K562 (cell line): ENCODE measurements at regions not wholly inside any gene's neighbourhood (a gene's known extent, or its start where the extent isn't known, plus 50 kb on each side); places are given as distances from the start of the nearest gene placed in this dataset.
A peak's percentile ranks its signal among the peaks of the same experiment; 100 is the strongest.

ENCODE experiments used
- ATAC-seq: fragments of 200-7000 bp; cut with Tn5 transposase; 3 replicates; pipeline ENCODE4 v1.9.1; 2020; ENCODE audit warnings: moderate library complexity
- BruUV-seq: library from RNA; stranded (reverse); fragments of 400-500 nt; replicated peaks from 2 replicates; lab custom pipeline; 2021; lab: Mats Ljungman, UMichigan
- CTCF ChIA-PET: fragments of 300-600 bp; formaldehyde crosslinking; extraction: SDS; loops from one replicate; lab custom pipeline; 2021; ENCODE audit warnings: low intra/inter-chr PET ratio; lab: Yijun Ruan, JAX
- POLR2A ChIA-PET: fragments of 300-600, 350-650 bp; sonication (Branson Sonifier 250); formaldehyde crosslinking; extraction: SDS; loops from one replicate; lab custom pipeline; 2021; ENCODE audit warnings: antibody characterized with exemption, inconsistent platforms; lab: Yijun Ruan, JAX
- DNase-seq, 4 experiments: peaks; one replicate each; pipeline versions ENCODE4 v3.0.0 to v3.0.0-alpha.2; 2011 to 2018; ENCODE audit warnings: low spot score in 3 of 4, mixed read lengths in 3 of 4; ENCODE audit errors: extremely low read depth in 1 of 4
- FAIRE-seq: peaks from 2 replicates; lab custom pipeline; 2011; peaks lifted over from hg19 to GRCh38; lab: Jason Lieb, UNC
- H2AFZ ChIP-seq: 2 replicates; pipeline ENCODE4 v1.6.0; 2011; ENCODE audit warnings: low read depth, low read length, control low read depth, inconsistent platforms
- H3K27ac ChIP-seq: fragments of 200-600 bp; 3 replicates; pipeline ENCODE4 v1.8.0; 2011; ENCODE audit warnings: low read depth, mild to moderate bottlenecking, control low read depth, inconsistent platforms, low read length, moderate library complexity, mixed read lengths; ENCODE audit errors: extremely low read depth
- H3K27me3 ChIP-seq, 2 experiments: fragments of 300-600 bp in 1 of 2; 2 replicates in 1 of 2; 3 replicates in 1 of 2; pipeline versions ENCODE4 v1.6.0 to v1.8.0; 2011; ENCODE audit warnings: inconsistent platforms in 2 of 2, low read length in 2 of 2, mild to moderate bottlenecking in 1 of 2, mixed read lengths in 1 of 2, moderate library complexity in 1 of 2; ENCODE audit not compliant: control insufficient read depth in 2 of 2, insufficient read depth in 2 of 2
- H3K36me3 ChIP-seq: fragments of 300-600 bp; 3 replicates; pipeline ENCODE4 v1.8.0; 2011; ENCODE audit warnings: mild to moderate bottlenecking, low read length, inconsistent platforms; ENCODE audit not compliant: control insufficient read depth, insufficient read depth
- H3K4me1 ChIP-seq, 2 experiments: fragments of 200-600 bp in 1 of 2; replicated peaks in 1 of 2; 2 replicates in 1 of 2; 3 replicates in 1 of 2; pipeline versions ENCODE4 v1.5.1 to v1.8.0; 2011; ENCODE audit warnings: inconsistent platforms in 2 of 2, low read length in 2 of 2, mild to moderate bottlenecking in 1 of 2, mixed read lengths in 1 of 2, moderate library complexity in 1 of 2; ENCODE audit not compliant: control insufficient read depth in 2 of 2, insufficient read depth in 2 of 2
- H3K4me2 ChIP-seq: 2 replicates; pipeline ENCODE4 v1.6.1; 2011; ENCODE audit warnings: low read length, control low read depth, inconsistent platforms, mixed read lengths; ENCODE audit not compliant: insufficient read depth
- H3K4me3 ChIP-seq: fragments of 200-600 bp; sonication (generic), shearing (Covaris generic); 2 replicates; pipeline ENCODE4 v1.5.1; 2016; ENCODE audit warnings: control low read depth, inconsistent platforms
- H3K79me2 ChIP-seq: fragments of 200-600 bp; 3 replicates; pipeline ENCODE4 v1.8.0; 2011; ENCODE audit warnings: low read length, inconsistent platforms; ENCODE audit not compliant: control insufficient read depth, insufficient read depth
- H3K9ac ChIP-seq, 2 experiments: 2 replicates each; pipeline versions ENCODE4 v1.6.0 to v1.6.1; 2011; ENCODE audit warnings: low read depth in 2 of 2, low read length in 2 of 2, control low read depth in 1 of 2, inconsistent platforms in 1 of 2, mild to moderate bottlenecking in 1 of 2, mixed read lengths in 1 of 2; ENCODE audit not compliant: insufficient read depth in 1 of 2
- H3K9me1 ChIP-seq: one replicate; pipeline ENCODE4 v1.6.0; 2011; ENCODE audit warnings: inconsistent platforms, mild to moderate bottlenecking, low read length, moderate library complexity; ENCODE audit not compliant: control insufficient read depth, insufficient read depth
- H3K9me3 ChIP-seq: replicated peaks from 2 replicates; pipeline ENCODE4 v1.5.1; 2011; ENCODE audit warnings: low read depth, low read length, inconsistent platforms; ENCODE audit not compliant: control insufficient read depth, insufficient read depth
- H4K20me1 ChIP-seq: replicated peaks from 2 replicates; pipeline ENCODE4 v1.6.1; 2011; ENCODE audit warnings: low read length, inconsistent platforms, mixed read lengths; ENCODE audit not compliant: control insufficient read depth, insufficient read depth
- CBFA2T3 ChIP-seq: fragments of 450-650 bp; IDR thresholded peaks from 2 replicates; pipeline ENCODE4 v1.6.1; 2017
- MEF2A ChIP-seq: IDR thresholded peaks from 2 replicates; pipeline ENCODE4 v1.6.1; 2011; ENCODE audit warnings: low read depth, mild to moderate bottlenecking, low read length, moderate library complexity; ENCODE audit not compliant: control insufficient read depth
- POLR2AphosphoS5 ChIP-seq: IDR thresholded peaks from 2 replicates; pipeline ENCODE4 v1.6.1; 2011; ENCODE audit warnings: mild to moderate bottlenecking, low read depth, low read length, moderate library complexity; ENCODE audit not compliant: control insufficient read depth, insufficient read depth
- RBM22 ChIP-seq: fragments of 200-400 bp; formaldehyde crosslinking; IDR thresholded peaks from 2 replicates; pipeline ENCODE4 v1.6.1; 2018; ENCODE audit warnings: low read length, low read depth; ENCODE audit not compliant: poor library complexity, severe bottlenecking
- ZBTB43 ChIP-seq: sonication (generic); formaldehyde crosslinking; IDR thresholded peaks from 2 replicates; pipeline ENCODE4 v1.8.0; 2023; ENCODE audit warnings: mild to moderate bottlenecking, missing genetic modification reagents
- ZC3H11A ChIP-seq: IDR thresholded peaks from 2 replicates; pipeline ENCODE4 v1.6.1; 2012; ENCODE audit warnings: low read depth, low read length, improper control_type of control experiment
- ZNF695 ChIP-seq: fragments of 450-650 bp; formaldehyde crosslinking; IDR thresholded peaks from 2 replicates; pipeline ENCODE4 v1.4.0; 2020; ENCODE audit warnings: mild to moderate bottlenecking, moderate library complexity
- WGBS: fragments of 100-300 bp; shearing (Covaris generic); methylation state at CpG from one replicate; pipeline ENCODE4 v1.1.6; 2016; ENCODE audit warnings: low coverage, mixed read lengths; ENCODE audit not compliant: insufficient coverage; ENCODE audit errors: missing lambda C conversion rate; 5-methylcytosine and 5-hydroxymethylcytosine counted together
- in situ Hi-C: fragments of 300-500 bp; cut with MboI; formaldehyde crosslinking; loops from 4 replicates; pipeline ENCODE4 v1.15.0; 2018; ENCODE audit warnings: inconsistent platforms, mixed read lengths
- intact Hi-C: fragments of 100-400 bp; cut with micrococcal nuclease; formaldehyde crosslinking; loops from 2 replicates; pipeline ENCODE4 v1.14.2; 2022
- TF ChIP-seq, protein P1 (sequence below): fragments of 200-800 bp; sonication (Bioruptor generic); IDR thresholded peaks from 2 replicates; pipeline ENCODE4 v1.6.1; 2017; ENCODE audit warnings: missing genetic modification characterization, missing compliant biosample characterization
- TF ChIP-seq, protein P2 (sequence below): fragments of 250-450 bp; sonication (Bioruptor Pico); IDR thresholded peaks from 2 replicates; pipeline ENCODE4 v1.8.0; 2022; ENCODE audit warnings: inconsistent platforms

DNA sequence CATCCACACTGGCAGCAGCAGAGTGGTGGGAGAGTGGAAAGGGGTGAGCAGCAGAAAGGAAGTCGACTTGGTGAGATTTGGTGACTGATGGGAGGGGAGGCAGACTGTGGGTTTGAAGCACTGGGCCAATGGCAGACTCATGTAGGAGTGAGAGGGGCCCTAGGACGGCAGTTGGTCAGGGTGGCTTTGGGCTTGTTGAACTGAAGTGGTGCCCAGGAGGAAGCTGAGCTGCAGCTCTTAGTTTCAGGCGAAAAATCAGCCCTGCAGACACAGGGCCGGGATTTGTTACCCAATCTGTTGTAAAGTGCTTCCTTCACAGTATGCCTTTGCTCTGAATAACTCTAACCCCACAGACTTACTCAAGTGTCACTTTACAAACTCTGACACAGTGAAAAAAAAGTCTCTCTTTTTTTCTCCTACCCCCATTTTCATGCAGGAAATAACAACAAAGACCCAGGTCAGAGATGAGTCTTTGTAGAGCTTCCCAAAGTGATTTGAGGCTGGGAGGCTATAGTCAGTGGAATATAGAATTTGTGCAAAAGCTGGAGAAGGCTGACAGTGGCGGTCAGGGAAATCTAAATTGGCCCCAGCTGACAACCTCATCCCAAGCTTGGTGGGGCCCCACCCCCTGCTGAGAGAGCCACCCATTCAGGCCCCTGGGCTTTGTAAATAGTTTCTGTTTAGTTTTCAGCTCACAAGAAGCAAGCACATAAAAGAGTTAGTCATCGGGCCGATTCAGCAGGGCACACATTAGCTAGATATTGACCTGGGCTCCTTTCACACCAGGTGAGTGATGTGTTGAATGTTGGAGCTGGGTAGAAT is 226.9 kb downstream of the VAPA start:
- H3K4me1 ChIP-seq: no peaks in the 10 kb centered on the region
- H3K79me2 ChIP-seq: no peaks in the 10 kb centered on the region
- no peaks in the 10 kb centered on the region for H3K9me3 ChIP-seq
- ChIA-PET CTCF (no interaction called here), POLR2A (interaction anchor here (0.5 to 1.1 kb wide), 3 partner anchors 9 to 1564 kb away, joined by 3 to 4 read pairs (median 3); no protein-coding TSS in a partner anchor)
- FAIRE-seq (no peak), DNase-seq (no peak), ATAC-seq (no peak)
- peaks cover 10 to 35% of the 10 kb centered on the region in 2 experiments; a peak in 4 of 5 replicates for H3K27me3 ChIP-seq
- H3K4me3 ChIP-seq: no peak overlapping the region
- no peak for TF ChIP-seq CBFA2T3
- no peak for TF ChIP-seq MEF2A
- in situ Hi-C loops: no loop called here
- intact Hi-C loops: no loop called here
- no peaks in the 10 kb centered on the region for H3K36me3 ChIP-seq
- H3K27ac ChIP-seq: no peak overlapping the region
- no peaks in the 10 kb centered on the region for H3K9me1 ChIP-seq
- WGBS: under 1% methylated on average over 7 of the region's 7 CpGs
- H3K9ac ChIP-seq: no peak overlapping the region
- H3K4me2 ChIP-seq: no peak overlapping the region
- BruUV-seq: no TSS peak
- H2AFZ ChIP-seq: no peak overlapping the region
- 0 out of 2 replicates have a peak, but pooled peaks cover 5% of the 10 kb centered on the region for H4K20me1 ChIP-seq

DNA sequence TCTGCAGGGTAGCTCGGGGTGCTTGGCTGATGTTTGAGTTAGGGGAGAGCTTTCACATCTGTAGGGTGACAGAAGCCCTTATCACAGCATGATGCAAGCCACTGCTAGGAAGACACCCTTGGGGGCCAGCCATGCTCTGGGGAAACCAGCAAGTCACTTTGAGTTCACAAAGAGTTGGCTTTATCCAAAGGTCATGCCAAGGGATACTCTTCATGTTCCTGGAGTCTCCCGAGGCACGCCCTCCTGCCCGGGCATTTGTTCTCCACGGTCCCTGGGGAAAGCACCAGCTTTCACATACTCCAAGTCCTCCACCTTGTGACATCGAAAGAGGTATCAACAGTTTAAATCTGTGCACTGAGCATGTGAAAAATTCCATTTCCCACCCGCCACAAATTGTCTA is 227.7 kb downstream of the VAPA start:
- Histone ChIP-seq H3K36me3 (no peaks in the 10 kb centered on the region), H3K9me1 (no peaks in the 10 kb centered on the region), H4K20me1 (0 out of 2 replicates have a peak, but pooled peaks cover 5% of the 10 kb centered on the region), H3K27me3 (peaks cover 13 to 35% of the 10 kb centered on the region in 2 experiments; a peak in 4 of 5 replicates), H3K9ac (no peak overlapping the region), H3K9me3 (no peaks in the 10 kb centered on the region), H2AFZ (no peak overlapping the region), H3K4me2 (no peak overlapping the region), H3K27ac (no peak overlapping the region), H3K4me3 (no peak overlapping the region), H3K4me1 (no peaks in the 10 kb centered on the region), H3K79me2 (no peaks in the 10 kb centered on the region)
- in situ Hi-C loops (no loop called here), intact Hi-C loops (no loop called here)
- ChIA-PET CTCF (no interaction called here), POLR2A (interaction anchor here (0.5 to 1.1 kb wide), 2 partner anchors 29 to 1563 kb away, joined by 3 to 4 read pairs; no protein-coding TSS in a partner anchor)
- BruUV-seq: no TSS peak
- FAIRE-seq (no peak), ATAC-seq (0 out of 3 replicates have a peak, but pooled peaks have one; percentile 26), DNase-seq (no peak)
- 0% methylated on average over 7 of the region's 7 CpGs for WGBS
- TF ChIP-seq ZBTB43: no peak
- TF ChIP-seq, protein P1, sequence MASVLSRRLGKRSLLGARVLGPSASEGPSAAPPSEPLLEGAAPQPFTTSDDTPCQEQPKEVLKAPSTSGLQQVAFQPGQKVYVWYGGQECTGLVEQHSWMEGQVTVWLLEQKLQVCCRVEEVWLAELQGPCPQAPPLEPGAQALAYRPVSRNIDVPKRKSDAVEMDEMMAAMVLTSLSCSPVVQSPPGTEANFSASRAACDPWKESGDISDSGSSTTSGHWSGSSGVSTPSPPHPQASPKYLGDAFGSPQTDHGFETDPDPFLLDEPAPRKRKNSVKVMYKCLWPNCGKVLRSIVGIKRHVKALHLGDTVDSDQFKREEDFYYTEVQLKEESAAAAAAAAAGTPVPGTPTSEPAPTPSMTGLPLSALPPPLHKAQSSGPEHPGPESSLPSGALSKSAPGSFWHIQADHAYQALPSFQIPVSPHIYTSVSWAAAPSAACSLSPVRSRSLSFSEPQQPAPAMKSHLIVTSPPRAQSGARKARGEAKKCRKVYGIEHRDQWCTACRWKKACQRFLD: no peak
- TF ChIP-seq POLR2AphosphoS5: no peak
- no peak for TF ChIP-seq RBM22
- no peak for TF ChIP-seq ZNF695 (CRISPR knock-in tag)
- TF ChIP-seq, protein P2, sequence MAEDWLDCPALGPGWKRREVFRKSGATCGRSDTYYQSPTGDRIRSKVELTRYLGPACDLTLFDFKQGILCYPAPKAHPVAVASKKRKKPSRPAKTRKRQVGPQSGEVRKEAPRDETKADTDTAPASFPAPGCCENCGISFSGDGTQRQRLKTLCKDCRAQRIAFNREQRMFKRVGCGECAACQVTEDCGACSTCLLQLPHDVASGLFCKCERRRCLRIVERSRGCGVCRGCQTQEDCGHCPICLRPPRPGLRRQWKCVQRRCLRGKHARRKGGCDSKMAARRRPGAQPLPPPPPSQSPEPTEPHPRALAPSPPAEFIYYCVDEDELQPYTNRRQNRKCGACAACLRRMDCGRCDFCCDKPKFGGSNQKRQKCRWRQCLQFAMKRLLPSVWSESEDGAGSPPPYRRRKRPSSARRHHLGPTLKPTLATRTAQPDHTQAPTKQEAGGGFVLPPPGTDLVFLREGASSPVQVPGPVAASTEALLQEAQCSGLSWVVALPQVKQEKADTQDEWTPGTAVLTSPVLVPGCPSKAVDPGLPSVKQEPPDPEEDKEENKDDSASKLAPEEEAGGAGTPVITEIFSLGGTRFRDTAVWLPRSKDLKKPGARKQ (CRISPR knock-in tag): no peak
- no peak for TF ChIP-seq ZC3H11A
